AG09309 (cell line): ENCODE measurements at regions not wholly inside any gene's neighbourhood (a gene's known extent, or its start where the extent isn't known, plus 50 kb on each side); places are given as distances from the start of the nearest gene placed in this dataset.
"Not testable (repeated sequence)": the region's sequence is repeated elsewhere in the genome, so short reads cannot be mapped to it uniquely, and the experiment has no call there.

Experiments
- DNase-seq: peaks from one replicate; pipeline ENCODE4 v3.0.0-alpha.2; 2010; ENCODE audit warnings: low read depth
- H3K4me3 ChIP-seq: 2 replicates; pipeline ENCODE4 v1.5.1; 2011; ENCODE audit warnings: mild to moderate bottlenecking, low read depth, low read length, moderate library complexity; ENCODE audit not compliant: control insufficient read depth
- TF ChIP-seq, protein P1 (sequence below): IDR thresholded peaks from 2 replicates; pipeline ENCODE4 v1.5.1; 2011; ENCODE audit warnings: mild to moderate bottlenecking, low read depth, low read length, inconsistent platforms; ENCODE audit not compliant: insufficient read depth, control insufficient read depth; ENCODE audit errors: missing control alignments

- TF ChIP-seq, protein P1, sequence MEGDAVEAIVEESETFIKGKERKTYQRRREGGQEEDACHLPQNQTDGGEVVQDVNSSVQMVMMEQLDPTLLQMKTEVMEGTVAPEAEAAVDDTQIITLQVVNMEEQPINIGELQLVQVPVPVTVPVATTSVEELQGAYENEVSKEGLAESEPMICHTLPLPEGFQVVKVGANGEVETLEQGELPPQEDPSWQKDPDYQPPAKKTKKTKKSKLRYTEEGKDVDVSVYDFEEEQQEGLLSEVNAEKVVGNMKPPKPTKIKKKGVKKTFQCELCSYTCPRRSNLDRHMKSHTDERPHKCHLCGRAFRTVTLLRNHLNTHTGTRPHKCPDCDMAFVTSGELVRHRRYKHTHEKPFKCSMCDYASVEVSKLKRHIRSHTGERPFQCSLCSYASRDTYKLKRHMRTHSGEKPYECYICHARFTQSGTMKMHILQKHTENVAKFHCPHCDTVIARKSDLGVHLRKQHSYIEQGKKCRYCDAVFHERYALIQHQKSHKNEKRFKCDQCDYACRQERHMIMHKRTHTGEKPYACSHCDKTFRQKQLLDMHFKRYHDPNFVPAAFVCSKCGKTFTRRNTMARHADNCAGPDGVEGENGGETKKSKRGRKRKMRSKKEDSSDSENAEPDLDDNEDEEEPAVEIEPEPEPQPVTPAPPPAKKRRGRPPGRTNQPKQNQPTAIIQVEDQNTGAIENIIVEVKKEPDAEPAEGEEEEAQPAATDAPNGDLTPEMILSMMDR: no peak
- no peak overlapping the region for H3K4me3 ChIP-seq
- no peak for DNase-seq
Observed at GRCh38 chr5:96483878-96484277, 50.8 kb upstream of the PCSK1 start.

DNA sequence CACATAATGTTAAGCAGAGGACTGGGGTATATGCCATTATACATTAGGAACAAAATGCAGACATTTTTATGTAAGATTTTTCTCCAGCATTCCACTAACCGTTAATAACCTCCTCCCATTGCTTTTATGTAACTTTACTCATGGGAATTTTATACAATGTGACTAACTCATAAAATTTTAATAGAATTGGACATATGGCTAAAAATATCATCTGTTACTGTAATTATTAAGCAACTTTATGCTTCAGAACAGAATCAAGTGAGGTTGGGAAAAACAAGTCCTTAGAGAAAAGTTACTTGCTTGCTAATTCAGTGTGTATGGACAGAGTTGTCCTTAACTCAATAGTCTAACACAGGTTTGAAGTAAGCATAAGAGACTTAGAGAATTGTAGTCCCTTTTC is 54.8 kb upstream of the PCSK1 start:
- DNase-seq: no peak
- TF ChIP-seq, protein P1: no peak
- H3K4me3 ChIP-seq: no peak overlapping the region

DNA sequence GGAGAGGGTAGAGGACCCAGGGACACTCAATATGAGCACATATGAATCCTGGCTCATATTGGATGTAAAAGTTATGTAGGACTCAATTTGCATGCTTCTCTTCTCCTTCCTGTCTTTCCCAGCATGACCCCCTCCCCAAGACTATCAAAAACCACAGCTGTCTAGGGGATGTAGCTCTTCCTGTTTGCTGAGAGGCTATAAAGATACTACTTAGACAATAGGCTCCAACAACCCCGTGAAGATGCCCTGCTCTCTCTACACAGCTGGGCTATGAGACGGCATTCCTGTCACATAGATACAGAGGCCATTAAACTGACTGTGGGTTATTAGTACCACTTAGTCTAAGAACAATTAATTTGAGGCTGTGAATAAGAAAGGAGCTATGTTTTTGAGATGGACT is 56.5 kb upstream of the PCSK1 start:
- no peak for DNase-seq
- TF ChIP-seq, protein P1: no peak
- H3K4me3 ChIP-seq: no peak overlapping the region

DNA sequence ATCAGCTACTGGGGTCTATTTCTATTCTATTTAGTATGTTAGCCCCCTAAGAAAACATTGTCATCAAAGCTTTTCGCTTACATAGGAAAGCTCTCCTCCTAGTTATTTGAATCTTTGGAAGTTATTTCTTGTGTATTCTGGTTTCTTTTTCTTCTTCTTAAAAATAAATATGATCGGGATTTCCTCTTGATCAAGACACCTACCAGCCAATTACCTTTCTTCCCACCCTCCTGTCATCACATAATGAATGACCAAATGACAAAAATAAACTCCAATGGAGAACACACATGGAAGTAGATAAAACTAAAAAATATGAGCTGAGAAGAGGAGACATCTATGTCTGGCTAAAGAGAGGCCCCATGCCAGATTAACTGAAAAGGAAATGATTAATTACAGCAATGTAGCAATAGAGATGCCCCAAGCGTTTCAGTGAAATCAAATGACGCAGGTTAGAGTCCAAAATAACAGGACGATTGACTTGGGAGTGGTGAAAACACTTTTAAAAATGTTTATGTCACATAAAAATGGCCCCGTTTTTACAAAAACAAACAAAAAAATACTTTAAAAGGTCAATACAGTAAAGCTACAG is 59.5 kb upstream of the PCSK1 start:
- TF ChIP-seq, protein P1: no peak
- peak; percentile 68 for DNase-seq
- H3K4me3 ChIP-seq: no peak overlapping the region

GRCh38 chr5:96493219-96493790 is 60.3 kb upstream of the PCSK1 start:
- no peak for DNase-seq
- no peak overlapping the region for H3K4me3 ChIP-seq
- TF ChIP-seq, protein P1: no peak

- H3K4me3 ChIP-seq: not testable (repeated sequence)
Observed at GRCh38 chr5:96495412-96495811, 62.4 kb upstream of the PCSK1 start.

DNA sequence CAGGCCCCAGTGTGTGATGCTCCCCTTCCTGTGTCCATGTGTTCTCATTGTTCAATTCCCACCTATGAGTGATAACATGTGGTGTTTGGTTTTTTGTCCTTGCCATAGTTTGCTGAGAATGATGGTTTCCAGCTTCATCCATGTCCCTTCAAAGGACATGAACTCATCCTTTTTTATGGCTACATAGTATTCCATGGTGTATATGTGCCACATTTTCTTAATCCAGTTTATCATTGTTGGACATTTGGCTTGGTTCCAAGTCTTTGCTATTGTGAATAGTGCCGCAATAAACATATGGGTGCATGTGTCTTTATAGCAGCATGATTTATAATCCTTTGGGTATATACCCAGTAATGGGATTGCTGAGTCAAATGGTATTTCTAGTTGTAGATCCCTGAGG is 64.0 kb upstream of the PCSK1 start:
- DNase-seq, H3K4me3 ChIP-seq: not testable (repeated sequence)

More at GRCh38 chr5:96495412-96495811, 62.4 kb upstream of the PCSK1 start:
- not testable (repeated sequence) for DNase-seq
